ENCODE measurements at regions not wholly inside any gene's neighbourhood (a gene's known extent, or its start where the extent isn't known, plus 50 kb on each side); places are given as distances from the start of the nearest gene placed in this dataset.

DNA sequence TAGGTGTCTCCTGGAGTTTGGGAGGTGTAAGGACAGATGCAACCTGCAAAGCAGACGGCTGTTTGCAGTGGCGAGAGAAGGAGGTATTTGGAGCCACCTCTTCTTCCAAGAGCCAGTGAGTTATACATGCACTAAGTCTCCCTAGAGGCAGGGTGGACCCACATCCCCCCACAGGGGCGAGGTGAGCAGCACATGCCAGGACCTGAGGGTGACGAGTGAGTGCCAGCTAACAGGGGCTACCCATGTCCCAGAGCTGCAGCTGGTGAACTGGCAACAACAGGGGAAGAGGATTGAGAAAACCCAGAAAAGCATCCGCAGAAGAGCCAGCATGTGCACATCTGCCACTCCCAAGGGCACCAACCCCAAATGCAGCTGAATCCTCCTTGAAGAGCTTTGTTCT, 95.1 kb downstream of the CD83 start:
- H3K14ac ChIP-seq (ENCODE audit: low read length in 2 of 2) = no peak overlapping the region
- H3K9me3 ChIP-seq (ENCODE audit: control insufficient read depth, low read length) = no peaks in the 10 kb centered on the region
- H3K4me3 ChIP-seq (ENCODE audit: insufficient read depth in 1 of 2, low read depth in 1 of 2, low read length in 2 of 2) = no peak overlapping the region
- no peak overlapping the region for H2BK5ac ChIP-seq (ENCODE audit: low read depth, low read length, poor library complexity, severe bottlenecking)
- 97% methylated on average over 5 of the region's 5 CpGs for WGBS
- H3K4me1 ChIP-seq (ENCODE audit: control insufficient read depth, insufficient read depth, low read depth, low read length) = peaks cover 13% of the 10 kb centered on the region
- no peak overlapping the region for H2AK5ac ChIP-seq (ENCODE audit: low read length, severe bottlenecking)
- no peak overlapping the region for H4K91ac ChIP-seq (ENCODE audit: low read length)
- H4K8ac ChIP-seq (ENCODE audit: low read length) = no peak overlapping the region
- no peak overlapping the region for H2BK120ac ChIP-seq (ENCODE audit: low read depth, low read length)
- H3K27me3 ChIP-seq (ENCODE audit: control insufficient read depth in 1 of 2, insufficient read depth in 1 of 2, low read length in 2 of 2) = peaks cover 0 to 22% of the 10 kb centered on the region in 2 experiments
- H2AFZ ChIP-seq (ENCODE audit: low read depth, low read length) = no peak overlapping the region
- no peak overlapping the region for H3K27ac ChIP-seq (ENCODE audit: low read length, poor library complexity, severe bottlenecking)
- no peak overlapping the region for H3K23ac ChIP-seq (ENCODE audit: low read length in 2 of 2)
- H3K36me3 ChIP-seq (ENCODE audit: control insufficient read depth in 1 of 2, insufficient read depth in 2 of 2, low read depth in 1 of 2, low read length in 2 of 2) = no peaks in the 10 kb centered on the region
- no peak overlapping the region for H2BK12ac ChIP-seq (ENCODE audit: low read length in 2 of 2)
- H2BK15ac ChIP-seq (ENCODE audit: low read depth, poor library complexity, severe bottlenecking) = no peak overlapping the region
- no peak overlapping the region for H3K18ac ChIP-seq (ENCODE audit: low read depth in 1 of 2, low read length in 2 of 2)
- H3K79me1 ChIP-seq (replicated peaks; ENCODE audit: low read length, poor library complexity, severe bottlenecking) = no peaks in the 10 kb centered on the region
- no peak for DNase-seq
- no peak overlapping the region for H3K4ac ChIP-seq (ENCODE audit: low read depth in 1 of 2, low read length in 2 of 2)
- no peak overlapping the region for H3K9ac ChIP-seq (ENCODE audit: low read length)
- H3K4me2 ChIP-seq (ENCODE audit: low read length, poor library complexity, severe bottlenecking) = no peak overlapping the region

DNA sequence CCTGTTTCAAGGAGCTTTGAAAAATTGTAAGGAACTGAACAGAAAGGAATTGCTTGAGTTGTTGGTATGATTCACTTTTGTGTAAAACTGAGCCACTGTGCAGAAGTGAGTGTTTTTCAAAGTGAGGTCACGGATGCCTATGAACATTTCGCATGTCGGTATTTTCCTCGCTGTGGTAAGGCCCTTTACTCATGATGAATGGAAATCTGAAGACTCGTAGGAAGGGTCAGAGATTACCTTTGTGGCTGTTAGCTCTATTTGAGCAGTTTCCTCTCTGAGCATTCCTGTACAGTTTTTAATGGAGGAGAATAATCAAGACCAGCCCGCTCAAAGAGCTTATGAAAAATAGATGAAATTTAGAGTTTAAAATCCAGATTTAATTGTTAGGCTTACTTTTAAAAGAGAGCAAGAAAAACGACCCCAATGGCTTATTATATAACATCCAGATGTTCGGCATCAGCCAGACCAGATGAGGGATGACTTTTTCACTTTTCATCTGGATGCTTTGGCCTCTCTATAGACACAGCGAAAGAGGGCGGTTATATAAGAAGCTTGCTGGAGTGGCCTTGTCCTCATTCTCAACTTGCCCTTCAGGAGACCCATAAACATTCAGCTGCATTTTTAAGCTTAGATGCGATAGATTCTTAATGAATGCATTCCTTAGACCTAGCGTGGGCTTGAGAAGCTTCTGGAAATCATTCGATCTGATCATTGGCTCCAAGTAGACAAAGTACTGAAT, 99.5 kb downstream of the CD83 start:
- Histone ChIP-seq H4K91ac (ENCODE audit: low read length) (no peak overlapping the region), H4K8ac (ENCODE audit: low read length) (no peak overlapping the region), H3K4me2 (ENCODE audit: low read length, poor library complexity, severe bottlenecking) (no peak overlapping the region), H3K27me3 (ENCODE audit: control insufficient read depth in 1 of 2, insufficient read depth in 1 of 2, low read length in 2 of 2) (peaks cover 0 to 22% of the 10 kb centered on the region in 2 experiments), H2AFZ (ENCODE audit: low read depth, low read length) (no peak overlapping the region), H3K9me3 (ENCODE audit: control insufficient read depth, low read length) (no peaks in the 10 kb centered on the region), H2BK5ac (ENCODE audit: low read depth, low read length, poor library complexity, severe bottlenecking) (no peak overlapping the region), H3K23ac (ENCODE audit: low read length in 2 of 2) (no peak overlapping the region), H2BK120ac (ENCODE audit: low read depth, low read length) (no peak overlapping the region), H3K4me3 (ENCODE audit: insufficient read depth in 1 of 2, low read depth in 1 of 2, low read length in 2 of 2) (no peak overlapping the region), H2BK12ac (ENCODE audit: low read length in 2 of 2) (no peak overlapping the region), H3K14ac (ENCODE audit: low read length in 2 of 2) (no peak overlapping the region), H3K79me1 (replicated peaks; ENCODE audit: low read length, poor library complexity, severe bottlenecking) (no peaks in the 10 kb centered on the region), H2AK5ac (ENCODE audit: low read length, severe bottlenecking) (no peak overlapping the region), H2BK15ac (ENCODE audit: low read depth, poor library complexity, severe bottlenecking) (no peak overlapping the region), H3K36me3 (ENCODE audit: control insufficient read depth in 1 of 2, insufficient read depth in 2 of 2, low read depth in 1 of 2, low read length in 2 of 2) (no peaks in the 10 kb centered on the region), H3K4ac (ENCODE audit: low read depth in 1 of 2, low read length in 2 of 2) (no peak overlapping the region), H3K9ac (ENCODE audit: low read length) (no peak overlapping the region), H3K27ac (ENCODE audit: low read length, poor library complexity, severe bottlenecking) (no peak overlapping the region), H3K18ac (ENCODE audit: low read depth in 1 of 2, low read length in 2 of 2) (no peak overlapping the region), H3K4me1 (ENCODE audit: control insufficient read depth, insufficient read depth, low read depth, low read length) (peaks cover under 1% of the 10 kb centered on the region)
- 86% methylated on average over 12 of the region's 13 CpGs for WGBS
- no peak for DNase-seq

DNA sequence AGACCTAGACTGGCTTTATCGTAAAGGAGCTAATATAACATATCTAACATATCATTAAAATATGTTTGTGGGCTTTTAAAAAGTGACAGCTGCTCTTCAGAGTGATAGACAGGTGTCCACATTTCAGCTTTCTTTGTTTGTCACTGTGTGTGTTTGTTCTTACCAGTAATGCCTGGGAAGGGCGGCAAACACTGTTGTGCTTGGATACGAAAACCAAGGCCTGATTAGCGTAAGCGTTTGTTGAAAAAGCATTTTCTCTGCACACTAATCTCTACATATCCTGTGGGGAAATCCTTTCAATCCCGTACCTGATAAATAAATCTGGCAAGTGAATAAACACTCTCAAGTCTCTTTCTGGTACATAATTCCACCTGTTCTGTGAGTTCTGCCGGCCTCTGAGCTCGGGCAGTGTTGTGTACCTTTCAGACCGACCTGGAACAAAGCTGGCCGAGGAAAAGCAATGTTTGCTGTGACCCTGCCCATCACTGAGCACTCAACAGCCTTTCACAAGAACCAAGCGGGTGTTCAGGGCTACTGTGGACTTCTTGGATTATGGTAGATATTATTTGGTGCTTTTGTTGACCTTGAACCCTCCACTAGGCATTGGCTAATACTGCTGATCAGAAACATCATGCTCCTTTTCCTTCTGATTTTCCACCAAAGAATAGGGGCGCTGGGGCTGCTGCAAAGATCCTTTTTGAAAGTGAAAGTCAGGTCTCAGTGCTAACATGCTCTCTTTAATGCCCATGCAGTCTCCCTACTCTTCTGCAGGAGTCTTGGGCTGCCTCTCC, 100.4 kb downstream of the CD83 start:
- H2AFZ ChIP-seq (ENCODE audit: low read depth, low read length) = no peak overlapping the region
- no peaks in the 10 kb centered on the region for H3K4me1 ChIP-seq (ENCODE audit: control insufficient read depth, insufficient read depth, low read depth, low read length)
- H3K4ac ChIP-seq (ENCODE audit: low read depth in 1 of 2, low read length in 2 of 2) = no peak overlapping the region
- no peak overlapping the region for H3K9ac ChIP-seq (ENCODE audit: low read length)
- H3K36me3 ChIP-seq (ENCODE audit: control insufficient read depth in 1 of 2, insufficient read depth in 2 of 2, low read depth in 1 of 2, low read length in 2 of 2) = no peaks in the 10 kb centered on the region
- no peak overlapping the region for H4K91ac ChIP-seq (ENCODE audit: low read length)
- H3K9me3 ChIP-seq (ENCODE audit: control insufficient read depth, low read length) = no peaks in the 10 kb centered on the region
- H3K79me1 ChIP-seq (replicated peaks; ENCODE audit: low read length, poor library complexity, severe bottlenecking) = no peaks in the 10 kb centered on the region
- H3K23ac ChIP-seq (ENCODE audit: low read length in 2 of 2) = no peak overlapping the region
- H2BK12ac ChIP-seq (ENCODE audit: low read length in 2 of 2) = no peak overlapping the region
- H3K4me2 ChIP-seq (ENCODE audit: low read length, poor library complexity, severe bottlenecking) = no peak overlapping the region
- no peak overlapping the region for H2BK120ac ChIP-seq (ENCODE audit: low read depth, low read length)
- H3K4me3 ChIP-seq (ENCODE audit: insufficient read depth in 1 of 2, low read depth in 1 of 2, low read length in 2 of 2) = no peak overlapping the region
- no peak overlapping the region for H3K18ac ChIP-seq (ENCODE audit: low read depth in 1 of 2, low read length in 2 of 2)
- no peak overlapping the region for H2BK15ac ChIP-seq (ENCODE audit: low read depth, poor library complexity, severe bottlenecking)
- H3K27me3 ChIP-seq (ENCODE audit: control insufficient read depth in 1 of 2, insufficient read depth in 1 of 2, low read length in 2 of 2) = peaks cover 0 to 15% of the 10 kb centered on the region in 2 experiments
- H2AK5ac ChIP-seq (ENCODE audit: low read length, severe bottlenecking) = no peak overlapping the region
- no peak overlapping the region for H3K27ac ChIP-seq (ENCODE audit: low read length, poor library complexity, severe bottlenecking)
- WGBS = 92% methylated on average over 10 of the region's 12 CpGs
- no peak for DNase-seq
- no peak overlapping the region for H3K14ac ChIP-seq (ENCODE audit: low read length in 2 of 2)
- H4K8ac ChIP-seq (ENCODE audit: low read length) = no peak overlapping the region
- H2BK5ac ChIP-seq (ENCODE audit: low read depth, low read length, poor library complexity, severe bottlenecking) = no peak overlapping the region

DNA sequence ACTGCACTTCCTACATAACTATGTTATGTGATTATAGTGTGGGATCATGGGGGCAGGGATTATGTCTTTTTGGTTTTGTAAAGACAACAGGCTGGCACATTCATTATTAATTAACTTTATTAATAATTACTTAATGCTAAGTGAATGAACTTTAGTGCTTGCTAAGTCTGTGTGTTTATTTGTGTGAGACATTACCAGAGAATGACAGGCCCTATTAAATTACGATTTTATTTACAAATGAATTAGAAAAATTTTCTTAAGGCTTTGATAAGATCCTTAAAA, 100.9 kb downstream of the CD83 start:
- H3K4ac ChIP-seq (ENCODE audit: low read depth in 1 of 2, low read length in 2 of 2) = no peak overlapping the region
- no peaks in the 10 kb centered on the region for H3K79me1 ChIP-seq (replicated peaks; ENCODE audit: low read length, poor library complexity, severe bottlenecking)
- no peak overlapping the region for H2BK12ac ChIP-seq (ENCODE audit: low read length in 2 of 2)
- H2BK120ac ChIP-seq (ENCODE audit: low read depth, low read length) = no peak overlapping the region
- no peak overlapping the region for H3K9ac ChIP-seq (ENCODE audit: low read length)
- H3K4me3 ChIP-seq (ENCODE audit: insufficient read depth in 1 of 2, low read depth in 1 of 2, low read length in 2 of 2) = no peak overlapping the region
- H3K4me1 ChIP-seq (ENCODE audit: control insufficient read depth, insufficient read depth, low read depth, low read length) = no peaks in the 10 kb centered on the region
- H3K36me3 ChIP-seq (ENCODE audit: control insufficient read depth in 1 of 2, insufficient read depth in 2 of 2, low read depth in 1 of 2, low read length in 2 of 2) = no peaks in the 10 kb centered on the region
- H2AFZ ChIP-seq (ENCODE audit: low read depth, low read length) = no peak overlapping the region
- peaks cover 0 to 11% of the 10 kb centered on the region in 2 experiments for H3K27me3 ChIP-seq (ENCODE audit: control insufficient read depth in 1 of 2, insufficient read depth in 1 of 2, low read length in 2 of 2)
- H3K14ac ChIP-seq (ENCODE audit: low read length in 2 of 2) = no peak overlapping the region
- H2AK5ac ChIP-seq (ENCODE audit: low read length, severe bottlenecking) = no peak overlapping the region
- H3K23ac ChIP-seq (ENCODE audit: low read length in 2 of 2) = no peak overlapping the region
- no CpG with 5 or more reads among the region's 1 CpG for WGBS
- no peak overlapping the region for H3K4me2 ChIP-seq (ENCODE audit: low read length, poor library complexity, severe bottlenecking)
- no peaks in the 10 kb centered on the region for H3K9me3 ChIP-seq (ENCODE audit: control insufficient read depth, low read length)
- no peak for DNase-seq
- no peak overlapping the region for H4K8ac ChIP-seq (ENCODE audit: low read length)
- no peak overlapping the region for H4K91ac ChIP-seq (ENCODE audit: low read length)
- no peak overlapping the region for H3K18ac ChIP-seq (ENCODE audit: low read depth in 1 of 2, low read length in 2 of 2)
- H3K27ac ChIP-seq (ENCODE audit: low read length, poor library complexity, severe bottlenecking) = no peak overlapping the region
- no peak overlapping the region for H2BK5ac ChIP-seq (ENCODE audit: low read depth, low read length, poor library complexity, severe bottlenecking)
- H2BK15ac ChIP-seq (ENCODE audit: low read depth, poor library complexity, severe bottlenecking) = no peak overlapping the region

Data from mesenchymal stem cell (in vitro differentiated cells and primary cell).